Neural crest cell (in vitro differentiated cells): ENCODE measurements at regions not wholly inside any gene's neighbourhood (a gene's known extent, or its start where the extent isn't known, plus 50 kb on each side); places are given as distances from the start of the nearest gene placed in this dataset.

Source experiments
- DNase-seq: peaks from one replicate; pipeline ENCODE4 v3.0.0; 2021; ENCODE audit warnings: low read depth, mixed read lengths, low spot score
- H3K27ac Mint-ChIP-seq: one replicate; pipeline ENCODE4 v1.8.0; 2021; ENCODE audit warnings: mild to moderate bottlenecking, mixed read lengths; ENCODE audit not compliant: unreplicated experiment
- H3K27me3 Mint-ChIP-seq: 2 replicates; pipeline ENCODE4 v1.8.0; 2021; ENCODE audit warnings: low read depth, mild to moderate bottlenecking, mixed read lengths
- H3K36me3 Mint-ChIP-seq: 2 replicates; pipeline ENCODE4 v1.8.0; 2021; ENCODE audit warnings: low read depth, mild to moderate bottlenecking, mixed read lengths
- H3K4me1 Mint-ChIP-seq: 2 replicates; pipeline ENCODE4 v1.8.0; 2021; ENCODE audit warnings: mixed read lengths
- H3K4me3 Mint-ChIP-seq: one replicate; pipeline ENCODE4 v1.8.0; 2021; ENCODE audit warnings: mild to moderate bottlenecking, mixed read lengths
- H3K9me3 Mint-ChIP-seq: 2 replicates; pipeline ENCODE4 v1.8.0; 2021; ENCODE audit warnings: mixed read lengths
- TF ChIP-seq, protein P1 (sequence below): fragments of 200-600 bp; sonication (generic); conservative IDR thresholded peaks from 2 replicates; pipeline ENCODE4 v1.5.0; 2021; ENCODE audit warnings: antibody characterized with exemption, mild to moderate bottlenecking

GRCh38 chr1:59079434-59080140, 217.3 kb upstream of the FGGY start:
- TF ChIP-seq, protein P1, sequence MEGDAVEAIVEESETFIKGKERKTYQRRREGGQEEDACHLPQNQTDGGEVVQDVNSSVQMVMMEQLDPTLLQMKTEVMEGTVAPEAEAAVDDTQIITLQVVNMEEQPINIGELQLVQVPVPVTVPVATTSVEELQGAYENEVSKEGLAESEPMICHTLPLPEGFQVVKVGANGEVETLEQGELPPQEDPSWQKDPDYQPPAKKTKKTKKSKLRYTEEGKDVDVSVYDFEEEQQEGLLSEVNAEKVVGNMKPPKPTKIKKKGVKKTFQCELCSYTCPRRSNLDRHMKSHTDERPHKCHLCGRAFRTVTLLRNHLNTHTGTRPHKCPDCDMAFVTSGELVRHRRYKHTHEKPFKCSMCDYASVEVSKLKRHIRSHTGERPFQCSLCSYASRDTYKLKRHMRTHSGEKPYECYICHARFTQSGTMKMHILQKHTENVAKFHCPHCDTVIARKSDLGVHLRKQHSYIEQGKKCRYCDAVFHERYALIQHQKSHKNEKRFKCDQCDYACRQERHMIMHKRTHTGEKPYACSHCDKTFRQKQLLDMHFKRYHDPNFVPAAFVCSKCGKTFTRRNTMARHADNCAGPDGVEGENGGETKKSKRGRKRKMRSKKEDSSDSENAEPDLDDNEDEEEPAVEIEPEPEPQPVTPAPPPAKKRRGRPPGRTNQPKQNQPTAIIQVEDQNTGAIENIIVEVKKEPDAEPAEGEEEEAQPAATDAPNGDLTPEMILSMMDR: no peak
- Mint-ChIP-seq H3K27ac (no peak overlapping the region), H3K27me3 (no peaks in the 10 kb centered on the region), H3K9me3 (no peaks in the 10 kb centered on the region), H3K4me3 (no peak overlapping the region), H3K36me3 (no peaks in the 10 kb centered on the region), H3K4me1 (peaks cover 30% of the 10 kb centered on the region)
- DNase-seq: no peak

DNA sequence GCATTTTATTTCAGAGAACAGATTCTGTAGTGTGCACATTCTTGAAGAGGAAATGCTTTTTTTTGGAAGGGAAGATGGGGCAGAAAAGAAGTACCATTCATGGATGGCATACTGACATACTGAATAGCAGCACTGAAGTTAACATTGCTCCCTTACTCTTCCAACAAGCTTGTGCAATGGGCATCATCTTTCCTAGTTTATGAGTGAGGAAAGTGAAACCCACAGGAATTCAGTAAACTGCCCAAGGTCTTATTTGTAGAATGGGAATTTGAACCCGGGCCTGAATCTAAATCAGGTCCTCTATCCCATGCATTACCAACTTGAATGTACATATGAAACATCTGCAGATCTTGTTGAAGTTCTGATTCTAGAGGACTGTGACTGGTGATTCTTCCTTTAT, 215.7 kb upstream of the FGGY start:
- TF ChIP-seq, protein P1: no peak
- no peaks in the 10 kb centered on the region for H3K27me3 Mint-ChIP-seq
- H3K27ac Mint-ChIP-seq: no peak overlapping the region
- H3K4me3 Mint-ChIP-seq: no peak overlapping the region
- H3K36me3 Mint-ChIP-seq: no peaks in the 10 kb centered on the region
- no peak for DNase-seq
- no peaks in the 10 kb centered on the region for H3K9me3 Mint-ChIP-seq
- H3K4me1 Mint-ChIP-seq: peaks cover 32% of the 10 kb centered on the region

DNA sequence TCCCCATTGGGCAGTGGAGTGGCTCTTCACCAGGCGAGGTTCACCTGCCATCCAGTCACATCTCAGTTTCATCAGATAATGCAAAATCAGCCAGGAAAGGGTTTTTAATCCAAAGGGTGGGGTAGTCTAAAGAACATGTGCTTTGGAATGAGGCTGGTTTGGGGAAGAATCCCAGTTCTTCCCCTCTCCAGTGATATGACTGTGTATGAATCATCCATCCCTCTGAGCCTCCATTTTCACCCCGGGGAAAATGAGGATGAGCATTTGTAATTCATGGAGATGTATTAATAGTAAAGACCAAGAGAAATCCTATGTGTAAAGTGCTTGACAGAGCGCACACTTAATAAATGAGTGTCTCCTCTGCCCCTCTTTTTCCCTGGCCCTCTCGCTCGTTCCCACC, 215.1 kb upstream of the FGGY start:
- Mint-ChIP-seq H3K4me1 (peaks cover 32% of the 10 kb centered on the region), H3K27me3 (no peaks in the 10 kb centered on the region), H3K36me3 (no peaks in the 10 kb centered on the region), H3K4me3 (no peak overlapping the region), H3K9me3 (no peaks in the 10 kb centered on the region), H3K27ac (no peak overlapping the region)
- TF ChIP-seq, protein P1: no peak
- no peak for DNase-seq

DNA sequence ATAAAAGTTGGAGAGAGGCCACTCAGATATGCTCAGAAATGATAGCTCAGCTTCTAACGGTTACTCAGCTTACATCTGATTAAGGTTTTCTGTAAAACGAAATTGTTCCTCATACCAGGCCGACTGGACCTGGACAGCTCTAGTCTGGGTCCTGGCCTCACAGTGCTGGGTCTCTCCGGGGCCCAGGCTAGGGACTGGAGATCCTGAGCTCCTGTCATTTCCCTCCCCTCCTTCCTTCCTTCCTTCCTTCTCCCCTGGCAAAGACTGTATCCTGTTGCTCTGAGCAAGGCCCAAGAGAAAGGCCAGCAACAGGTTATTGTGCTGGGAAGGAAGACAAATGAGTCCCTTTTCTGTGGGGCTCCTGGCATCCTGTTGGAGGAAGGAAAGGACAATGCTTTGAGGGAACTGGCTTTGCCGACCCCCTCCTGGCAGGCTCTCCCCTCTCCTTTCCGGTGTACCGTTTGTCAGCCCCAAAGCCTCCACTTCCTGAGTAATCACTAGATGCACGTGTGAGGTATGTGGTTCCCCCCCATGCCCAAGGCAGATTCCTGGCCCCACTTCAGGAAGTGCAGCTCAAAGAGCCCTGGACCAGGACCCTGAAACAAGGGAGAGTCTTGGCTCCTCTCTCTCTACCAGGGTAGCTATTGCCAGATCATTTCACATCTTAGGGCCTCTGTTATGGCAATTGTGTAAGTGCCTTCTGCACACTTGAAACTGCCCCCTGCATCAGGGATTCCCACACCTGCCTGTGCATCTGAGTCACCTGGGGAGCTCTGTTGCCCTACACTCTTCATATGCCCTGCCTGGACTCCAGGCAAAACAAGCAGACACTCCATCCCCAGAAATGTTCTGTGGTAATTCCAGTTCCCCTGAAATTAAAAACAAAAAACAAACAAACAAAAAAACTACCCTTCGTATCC, 212.7 kb upstream of the FGGY start:
- Mint-ChIP-seq H3K9me3 (peaks cover 2% of the 10 kb centered on the region), H3K27ac (peak overlapping the region; percentile 97), H3K27me3 (no peaks in the 10 kb centered on the region), H3K4me1 (peaks cover 20% of the 10 kb centered on the region), H3K4me3 (no peak overlapping the region), H3K36me3 (no peaks in the 10 kb centered on the region)
- TF ChIP-seq, protein P1: no peak
- DNase-seq: no peak

DNA sequence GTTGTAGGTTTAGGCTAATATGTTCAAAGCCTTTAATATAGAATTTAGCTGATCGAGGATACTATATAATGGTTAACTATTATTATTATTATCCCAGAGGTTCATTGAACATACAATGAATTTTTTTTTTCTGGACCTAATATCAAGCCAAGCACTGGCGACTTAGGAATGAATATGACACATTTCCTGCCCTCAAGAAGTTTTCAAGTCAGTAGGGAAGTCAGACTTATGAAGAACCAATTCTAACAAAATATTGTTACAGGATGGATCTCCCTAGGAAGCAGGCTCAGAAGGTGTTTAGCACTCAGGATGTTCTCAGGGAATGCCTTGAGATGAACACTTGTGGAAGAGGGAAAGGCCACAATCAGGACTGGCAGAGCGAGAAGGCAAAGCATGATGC, 211.8 kb upstream of the FGGY start:
- TF ChIP-seq, protein P1: no peak
- no peaks in the 10 kb centered on the region for H3K27me3 Mint-ChIP-seq
- H3K27ac Mint-ChIP-seq: no peak overlapping the region
- no peaks in the 10 kb centered on the region for H3K36me3 Mint-ChIP-seq
- peaks cover 11% of the 10 kb centered on the region for H3K4me1 Mint-ChIP-seq
- DNase-seq: no peak
- H3K9me3 Mint-ChIP-seq: peaks cover 5% of the 10 kb centered on the region
- no peak overlapping the region for H3K4me3 Mint-ChIP-seq
